K562 (cell line): ENCODE measurements at regions not wholly inside any gene's neighbourhood (a gene's known extent, or its start where the extent isn't known, plus 50 kb on each side); places are given as distances from the start of the nearest gene placed in this dataset.

ENCODE experiments used
- ATAC-seq: fragments of 200-7000 bp; cut with Tn5 transposase; 3 replicates; pipeline ENCODE4 v1.9.1; 2020; ENCODE audit warnings: moderate library complexity
- BruUV-seq: library from RNA; stranded (reverse); fragments of 400-500 nt; replicated peaks from 2 replicates; lab custom pipeline; 2021; lab: Mats Ljungman, UMichigan
- CTCF ChIA-PET: fragments of 300-600 bp; formaldehyde crosslinking; extraction: SDS; loops from one replicate; lab custom pipeline; 2021; ENCODE audit warnings: low intra/inter-chr PET ratio; lab: Yijun Ruan, JAX
- POLR2A ChIA-PET: fragments of 300-600, 350-650 bp; sonication (Branson Sonifier 250); formaldehyde crosslinking; extraction: SDS; loops from one replicate; lab custom pipeline; 2021; ENCODE audit warnings: antibody characterized with exemption, inconsistent platforms; lab: Yijun Ruan, JAX
- DNase-seq, 4 experiments: peaks; one replicate each; pipeline versions ENCODE4 v3.0.0 to v3.0.0-alpha.2; 2011 to 2018; ENCODE audit warnings: low spot score in 3 of 4, mixed read lengths in 3 of 4; ENCODE audit errors: extremely low read depth in 1 of 4
- FAIRE-seq: peaks from 2 replicates; lab custom pipeline; 2011; peaks lifted over from hg19 to GRCh38; lab: Jason Lieb, UNC
- H2AFZ ChIP-seq: 2 replicates; pipeline ENCODE4 v1.6.0; 2011; ENCODE audit warnings: low read depth, low read length, control low read depth, inconsistent platforms
- H3K27ac ChIP-seq: fragments of 200-600 bp; 3 replicates; pipeline ENCODE4 v1.8.0; 2011; ENCODE audit warnings: low read depth, mild to moderate bottlenecking, control low read depth, inconsistent platforms, low read length, moderate library complexity, mixed read lengths; ENCODE audit errors: extremely low read depth
- H3K27me3 ChIP-seq, 2 experiments: fragments of 300-600 bp in 1 of 2; 2 replicates in 1 of 2; 3 replicates in 1 of 2; pipeline versions ENCODE4 v1.6.0 to v1.8.0; 2011; ENCODE audit warnings: inconsistent platforms in 2 of 2, low read length in 2 of 2, mild to moderate bottlenecking in 1 of 2, mixed read lengths in 1 of 2, moderate library complexity in 1 of 2; ENCODE audit not compliant: control insufficient read depth in 2 of 2, insufficient read depth in 2 of 2
- H3K36me3 ChIP-seq: fragments of 300-600 bp; 3 replicates; pipeline ENCODE4 v1.8.0; 2011; ENCODE audit warnings: mild to moderate bottlenecking, low read length, inconsistent platforms; ENCODE audit not compliant: control insufficient read depth, insufficient read depth
- H3K4me1 ChIP-seq, 2 experiments: fragments of 200-600 bp in 1 of 2; replicated peaks in 1 of 2; 2 replicates in 1 of 2; 3 replicates in 1 of 2; pipeline versions ENCODE4 v1.5.1 to v1.8.0; 2011; ENCODE audit warnings: inconsistent platforms in 2 of 2, low read length in 2 of 2, mild to moderate bottlenecking in 1 of 2, mixed read lengths in 1 of 2, moderate library complexity in 1 of 2; ENCODE audit not compliant: control insufficient read depth in 2 of 2, insufficient read depth in 2 of 2
- H3K4me2 ChIP-seq: 2 replicates; pipeline ENCODE4 v1.6.1; 2011; ENCODE audit warnings: low read length, control low read depth, inconsistent platforms, mixed read lengths; ENCODE audit not compliant: insufficient read depth
- H3K4me3 ChIP-seq: fragments of 200-600 bp; sonication (generic), shearing (Covaris generic); 2 replicates; pipeline ENCODE4 v1.5.1; 2016; ENCODE audit warnings: control low read depth, inconsistent platforms
- H3K79me2 ChIP-seq: fragments of 200-600 bp; 3 replicates; pipeline ENCODE4 v1.8.0; 2011; ENCODE audit warnings: low read length, inconsistent platforms; ENCODE audit not compliant: control insufficient read depth, insufficient read depth
- H3K9ac ChIP-seq, 2 experiments: 2 replicates each; pipeline versions ENCODE4 v1.6.0 to v1.6.1; 2011; ENCODE audit warnings: low read depth in 2 of 2, low read length in 2 of 2, control low read depth in 1 of 2, inconsistent platforms in 1 of 2, mild to moderate bottlenecking in 1 of 2, mixed read lengths in 1 of 2; ENCODE audit not compliant: insufficient read depth in 1 of 2
- H3K9me1 ChIP-seq: one replicate; pipeline ENCODE4 v1.6.0; 2011; ENCODE audit warnings: inconsistent platforms, mild to moderate bottlenecking, low read length, moderate library complexity; ENCODE audit not compliant: control insufficient read depth, insufficient read depth
- H3K9me3 ChIP-seq: replicated peaks from 2 replicates; pipeline ENCODE4 v1.5.1; 2011; ENCODE audit warnings: low read depth, low read length, inconsistent platforms; ENCODE audit not compliant: control insufficient read depth, insufficient read depth
- H4K20me1 ChIP-seq: replicated peaks from 2 replicates; pipeline ENCODE4 v1.6.1; 2011; ENCODE audit warnings: low read length, inconsistent platforms, mixed read lengths; ENCODE audit not compliant: control insufficient read depth, insufficient read depth
- CXXC5 ChIP-seq: fragments of 250-450 bp; sonication (Bioruptor Pico); IDR thresholded peaks from 2 replicates; pipeline ENCODE4 v1.8.0; 2022; ENCODE audit warnings: inconsistent platforms, mild to moderate bottlenecking, moderate library complexity
- E2F3 ChIP-seq: fragments of 250-450 bp; sonication (Bioruptor Pico); IDR thresholded peaks from 2 replicates; pipeline ENCODE4 v1.4.0; 2020; ENCODE audit warnings: mild to moderate bottlenecking
- KDM1A ChIP-seq, 2 experiments: fragments of 450-650 bp; IDR thresholded peaks; 2 replicates each; pipeline ENCODE4 v1.6.1; 2016; ENCODE audit warnings: mild to moderate bottlenecking in 2 of 2
- MAFG ChIP-seq: fragments of 450-650 bp; conservative IDR thresholded peaks from 2 replicates; pipeline ENCODE4 v1.6.1; 2016; ENCODE audit warnings: missing genetic modification characterization, missing compliant biosample characterization
- MGA ChIP-seq: fragments of 450-650 bp; IDR thresholded peaks from 2 replicates; pipeline ENCODE4 v1.6.1; 2016; ENCODE audit warnings: mild to moderate bottlenecking, moderate library complexity
- NFE2L1 ChIP-seq: fragments of 450-650 bp; IDR thresholded peaks from 2 replicates; pipeline ENCODE4 v1.6.1; 2016; ENCODE audit warnings: missing genetic modification characterization, low read depth, mild to moderate bottlenecking, missing compliant biosample characterization, moderate library complexity, borderline replicate concordance
- SMARCA4 ChIP-seq: fragments of 450-650 bp; IDR thresholded peaks from 2 replicates; pipeline ENCODE4 v1.6.1; 2016
- XRCC3 ChIP-seq: fragments of 450-650 bp; IDR thresholded peaks from 2 replicates; pipeline ENCODE4 v1.6.1; 2017; ENCODE audit warnings: mild to moderate bottlenecking, moderate library complexity
- ZBTB2 ChIP-seq: fragments of 450-650 bp; IDR thresholded peaks from 2 replicates; pipeline ENCODE4 v1.6.1; 2016; ENCODE audit warnings: antibody characterized with exemption
- ZNF354B ChIP-seq: fragments of 250-450 bp; sonication (Bioruptor Pico); IDR thresholded peaks from 2 replicates; pipeline ENCODE4 v1.4.0; 2020
- WGBS: fragments of 100-300 bp; shearing (Covaris generic); methylation state at CpG from one replicate; pipeline ENCODE4 v1.1.6; 2016; ENCODE audit warnings: low coverage, mixed read lengths; ENCODE audit not compliant: insufficient coverage; ENCODE audit errors: missing lambda C conversion rate; 5-methylcytosine and 5-hydroxymethylcytosine counted together
- in situ Hi-C: fragments of 300-500 bp; cut with MboI; formaldehyde crosslinking; loops from 4 replicates; pipeline ENCODE4 v1.15.0; 2018; ENCODE audit warnings: inconsistent platforms, mixed read lengths
- intact Hi-C: fragments of 100-400 bp; cut with micrococcal nuclease; formaldehyde crosslinking; loops from 2 replicates; pipeline ENCODE4 v1.14.2; 2022

- POLR2A ChIA-PET, result interaction anchor here (1.0 kb wide), 1 partner anchor 44 kb away, joined by 3 read pairs; no protein-coding TSS in a partner anchor
- CTCF ChIA-PET, result no interaction called here
- Histone ChIP-seq H3K4me1 (peaks cover 4 to 5% of the 10 kb centered on the region in 2 experiments; a peak in 3 of 5 replicates), H3K9ac (peak overlapping the region in 1 of 2 experiments; percentile 25; a peak in 1 of 4 replicates), H3K79me2 (no peaks in the 10 kb centered on the region), H3K27me3 (no peaks in the 10 kb centered on the region), H4K20me1 (no peaks in the 10 kb centered on the region), H3K27ac (peak overlapping the region; percentile 23; the same call in 1 of the 3 replicates), H3K36me3 (no peaks in the 10 kb centered on the region), H2AFZ (0 out of 2 replicates have a peak overlapping the region, but pooled peaks have one; percentile 16), H3K9me1 (no peaks in the 10 kb centered on the region), H3K4me3 (no peak overlapping the region), H3K9me3 (no peaks in the 10 kb centered on the region), H3K4me2 (peak overlapping the region; percentile 53)
- peak; percentile 93 for FAIRE-seq
- BruUV-seq, result no TSS peak
- peak; percentile 26 to 78 (median 48) for DNase-seq
- whole genome bisulfite sequencing, result 3% methylated on average over 10 of the region's 10 CpGs
- peak; percentile 90 for ATAC-seq
- in situ Hi-C loops (no loop called here), intact Hi-C loops (no loop called here)
- peak; percentile 87 for TF ChIP-seq MAFG (tag)
- peak; percentile 85 for TF ChIP-seq ZNF354B (CRISPR knock-in tag)
- 0 out of 2 replicates have a peak, but pooled peaks have one; percentile 42 for TF ChIP-seq E2F3 (CRISPR knock-in tag)
- peak; percentile 88 for TF ChIP-seq CXXC5 (CRISPR knock-in tag)
- peak; percentile 85 for TF ChIP-seq SMARCA4
- TF ChIP-seq NFE2L1, result peak; percentile 66; the same call in 1 of the 2 replicates
- TF ChIP-seq XRCC3, result no peak
- TF ChIP-seq MGA, result no peak
- TF ChIP-seq ZBTB2, result no peak
- peak; percentile 73 to 83 for TF ChIP-seq KDM1A (IDR thresholded peaks at IDR 0.05)
Measured at GRCh38 chr17:12438813-12439586, 226.7 kb upstream of the MYOCD start.
